HG03342 (cell line): ENCODE measurements at regions not wholly inside any gene's neighbourhood (a gene's known extent, or its start where the extent isn't known, plus 50 kb on each side); places are given as distances from the start of the nearest gene placed in this dataset.

Source experiments
- ATAC-seq: cut with Tn5 transposase; IDR thresholded peaks from one replicate; pipeline ENCODE4 v1.9.1; 2021; ENCODE audit warnings: mild to moderate bottlenecking, moderate library complexity; ENCODE audit not compliant: unreplicated experiment

GRCh38 chr3:41026394-41027177 lies 172.7 kb upstream of the CTNNB1 start:
- no peak for ATAC-seq

- ATAC-seq = no peak
These were observed 169.9 kb upstream of the CTNNB1 start for GRCh38 chr3:41029356-41029755.

GRCh38 chr3:41030220-41030619 lies 169.1 kb upstream of the CTNNB1 start:
- no peak for ATAC-seq

- ATAC-seq = no peak
These were observed 167.9 kb upstream of the CTNNB1 start for GRCh38 chr3:41031401-41031800.

GRCh38 chr3:41033956-41034519 lies 165.3 kb upstream of the CTNNB1 start:
- no peak for ATAC-seq

- ATAC-seq = no peak
These were observed 163.8 kb upstream of the CTNNB1 start for GRCh38 chr3:41035456-41036022.

GRCh38 chr3:41037651-41038334 lies 161.5 kb upstream of the CTNNB1 start:
- ATAC-seq = no peak

- ATAC-seq = no peak
These were observed 159.0 kb upstream of the CTNNB1 start for GRCh38 chr3:41040256-41040655.

- no peak for ATAC-seq
These were observed 157.8 kb upstream of the CTNNB1 start for GRCh38 chr3:41041462-41041861.

- no peak for ATAC-seq
These were observed 157.4 kb upstream of the CTNNB1 start for GRCh38 chr3:41041899-41042298.

GRCh38 chr3:41044523-41044922 lies 154.8 kb upstream of the CTNNB1 start:
- no peak for ATAC-seq

- ATAC-seq = no peak
These were observed 153.8 kb upstream of the CTNNB1 start for GRCh38 chr3:41045491-41045890.

GRCh38 chr3:41050144-41050543 lies 149.2 kb upstream of the CTNNB1 start:
- no peak for ATAC-seq

GRCh38 chr3:41053220-41053619 lies 146.1 kb upstream of the CTNNB1 start:
- no peak for ATAC-seq

- ATAC-seq = no peak
These were observed 139.2 kb upstream of the CTNNB1 start for GRCh38 chr3:41060106-41060505.

- no peak for ATAC-seq
These were observed 135.2 kb upstream of the CTNNB1 start for GRCh38 chr3:41064070-41064469.

- no peak for ATAC-seq
These were observed 134.8 kb upstream of the CTNNB1 start for GRCh38 chr3:41064526-41064925.

- ATAC-seq = no peak
These were observed 134.0 kb upstream of the CTNNB1 start for GRCh38 chr3:41065340-41065739.

GRCh38 chr3:41073190-41073589 lies 126.1 kb upstream of the CTNNB1 start:
- ATAC-seq = no peak

GRCh38 chr3:41075975-41076374 lies 123.3 kb upstream of the CTNNB1 start:
- no peak for ATAC-seq

GRCh38 chr3:41076399-41076798 lies 122.9 kb upstream of the CTNNB1 start:
- ATAC-seq = no peak

GRCh38 chr3:41080141-41080540 lies 119.2 kb upstream of the CTNNB1 start:
- ATAC-seq = no peak
